ENCODE measurements at regions not wholly inside any gene's neighbourhood (a gene's known extent, or its start where the extent isn't known, plus 50 kb on each side); places are given as distances from the start of the nearest gene placed in this dataset.

GRCh38 chr7:155889636-155890511, 77.6 kb upstream of the SHH start:
- Histone ChIP-seq H3K4me3 (no peak overlapping the region), H3K9me3 (no peaks in the 10 kb centered on the region), H3K27me3 (peaks cover 0 to 6% (median 3%) of the 10 kb centered on the region in 7 donors), H3K27ac (no peak overlapping the region), H3K4me1 (peaks cover 0 to 12% (median 3%) of the 10 kb centered on the region in 9 donors), H3K36me3 (no peaks in the 10 kb centered on the region)
- 87 to 90% methylated on average over 24 of the region's 24 CpGs for WGBS, 2 donors
- intact Hi-C loops (cut with DNase I) = no loop called here
- no peak for TF ChIP-seq CTCF (IDR thresholded peaks at IDR 0.05)
- DNase-seq (no peak), ATAC-seq (peak in 1 of 8 donors; percentile 20)

GRCh38 chr7:155887174-155887525, 74.9 kb upstream of the SHH start:
- no peak for TF ChIP-seq CTCF (IDR thresholded peaks at IDR 0.05)
- 87 to 88% methylated on average over 11 of the region's 11 CpGs for WGBS, 2 donors
- intact Hi-C loops (cut with DNase I) = no loop called here
- no peak for ATAC-seq
- Histone ChIP-seq H3K27ac (no peak overlapping the region), H3K27me3 (peaks cover 0 to 6% (median 3%) of the 10 kb centered on the region in 7 donors), H3K4me1 (peaks cover 0 to 15% (median 3%) of the 10 kb centered on the region in 9 donors), H3K4me3 (no peak overlapping the region), H3K9me3 (no peaks in the 10 kb centered on the region), H3K36me3 (no peaks in the 10 kb centered on the region)
- no peak for DNase-seq

- intact Hi-C loops (cut with DNase I) = no loop called here
- Histone ChIP-seq H3K4me3 (no peak overlapping the region), H3K27ac (no peak overlapping the region), H3K36me3 (no peaks in the 10 kb centered on the region), H3K9me3 (no peaks in the 10 kb centered on the region), H3K4me1 (peaks cover 0 to 15% (median 3%) of the 10 kb centered on the region in 9 donors), H3K27me3 (peaks cover 0 to 6% (median 3%) of the 10 kb centered on the region in 7 donors)
- WGBS, 2 donors = 89 to 91% methylated on average over 37 of the region's 37 CpGs
- ATAC-seq (no peak), DNase-seq (no peak)
- TF ChIP-seq CTCF (IDR thresholded peaks at IDR 0.05) = no peak
Measured at GRCh38 chr7:155886391-155887173, 74.3 kb upstream of the SHH start.

Measured in heart right ventricle (tissue), 16 donors.